PC-3 (cell line): ENCODE measurements at regions not wholly inside any gene's neighbourhood (a gene's known extent, or its start where the extent isn't known, plus 50 kb on each side); places are given as distances from the start of the nearest gene placed in this dataset.

ENCODE experiments used
- ATAC-seq: fragments of 200-7000 bp; cut with Tn5 transposase; 2 replicates; pipeline ENCODE4 v1.9.1; 2020; ENCODE audit warnings: mild to moderate bottlenecking, moderate library complexity
- BruUV-seq: library from RNA; stranded (reverse); fragments of 400-500 nt; replicated peaks from 2 replicates; lab custom pipeline; 2021; lab: Mats Ljungman, UMichigan
- CTCF ChIA-PET: fragments of 300-600 bp; sonication (Branson Sonifier 250); formaldehyde crosslinking; loops from one replicate; lab custom pipeline; 2022; ENCODE audit warnings: antibody characterized with exemption; lab: Charles Lee
- POLR2A ChIA-PET: fragments of 300-600 bp; sonication (Branson Sonifier 250); formaldehyde crosslinking; loops from one replicate; lab custom pipeline; 2022; ENCODE audit warnings: antibody characterized with exemption; ENCODE audit not compliant: unreplicated experiment; lab: Charles Lee
- DNase-seq: peaks from one replicate; pipeline ENCODE4 v3.0.0-alpha.2; 2015
- H2AFZ ChIP-seq: fragments of 300-600 bp; sonication (generic); 2 replicates; pipeline ENCODE4 v1.6.0; 2016; ENCODE audit warnings: antibody characterized with exemption, low read length
- H3F3A ChIP-seq: fragments of 300-600 bp; sonication (generic); one replicate; pipeline ENCODE4 v1.6.0; 2017; ENCODE audit warnings: antibody characterized with exemption, low read length, control low read depth, mild to moderate bottlenecking; ENCODE audit not compliant: unreplicated experiment
- H3K27ac ChIP-seq: fragments of 300-600 bp; sonication (generic); 2 replicates; pipeline ENCODE4 v1.5.1; 2016; ENCODE audit warnings: mild to moderate bottlenecking, low read length
- H3K27me3 ChIP-seq: fragments of 300-600 bp; sonication (generic); 2 replicates; pipeline ENCODE4 v1.6.1; 2016; ENCODE audit warnings: low read length, mixed read lengths
- H3K36me3 ChIP-seq: fragments of 300-600 bp; sonication (generic); 2 replicates; pipeline ENCODE4 v1.6.1; 2016; ENCODE audit warnings: low read depth, mixed run types, low read length, mixed read lengths
- H3K4me1 ChIP-seq: fragments of 300-600 bp; sonication (generic); 2 replicates; pipeline ENCODE4 v1.5.1; 2016; ENCODE audit warnings: low read length; ENCODE audit not compliant: insufficient read depth
- H3K4me2 ChIP-seq: fragments of 300-600 bp; sonication (generic); 2 replicates; pipeline ENCODE4 v1.6.0; 2016; ENCODE audit warnings: low read length
- H3K4me3 ChIP-seq: fragments of 300-600 bp; sonication (generic); 2 replicates; pipeline ENCODE4 v1.5.1; 2016; ENCODE audit warnings: mild to moderate bottlenecking, low read length, mixed read lengths
- H3K79me2 ChIP-seq: fragments of 300-600 bp; sonication (generic); 2 replicates; pipeline ENCODE4 v1.6.1; 2017; ENCODE audit warnings: low read length, mixed read lengths
- H3K9ac ChIP-seq: fragments of 300-600 bp; sonication (generic); 2 replicates; pipeline ENCODE4 v1.6.0; 2016; ENCODE audit warnings: mild to moderate bottlenecking, low read length
- H3K9me2 ChIP-seq: fragments of 300-600 bp; sonication (generic); replicated peaks from 2 replicates; pipeline ENCODE4 v1.6.1; 2016; ENCODE audit warnings: mixed run types, low read length, mixed read lengths
- H3K9me3 ChIP-seq: fragments of 300-600 bp; sonication (generic); 2 replicates; pipeline ENCODE4 v1.6.1; 2016; ENCODE audit warnings: low read length, mixed read lengths
- H4K20me1 ChIP-seq: fragments of 300-600 bp; sonication (generic); 2 replicates; pipeline ENCODE4 v1.6.1; 2016; ENCODE audit warnings: low read length, mixed read lengths
- EZH2 ChIP-seq: fragments of 300-600 bp; sonication (generic); IDR thresholded peaks from one replicate; pipeline ENCODE4 v1.6.1; 2017; ENCODE audit warnings: antibody characterized with exemption, mild to moderate bottlenecking, low read length; ENCODE audit not compliant: unreplicated experiment
- EZH2phosphoT487 ChIP-seq: fragments of 300-600 bp; sonication (generic); IDR thresholded peaks from 2 replicates; pipeline ENCODE4 v1.6.1; 2018; ENCODE audit warnings: mild to moderate bottlenecking, antibody characterized with exemption, low read length, borderline replicate concordance
- intact Hi-C: fragments of 100-400 bp; cut with micrococcal nuclease; formaldehyde crosslinking; loops from 2 replicates; pipeline ENCODE4 v1.9.0; 2023
- TF ChIP-seq, protein P1 (sequence below): fragments of 300-600 bp; sonication (generic); conservative IDR thresholded peaks from 2 replicates; pipeline ENCODE4 v1.5.1; 2017; ENCODE audit warnings: antibody characterized with exemption, low read depth, mild to moderate bottlenecking, low read length

DNA sequence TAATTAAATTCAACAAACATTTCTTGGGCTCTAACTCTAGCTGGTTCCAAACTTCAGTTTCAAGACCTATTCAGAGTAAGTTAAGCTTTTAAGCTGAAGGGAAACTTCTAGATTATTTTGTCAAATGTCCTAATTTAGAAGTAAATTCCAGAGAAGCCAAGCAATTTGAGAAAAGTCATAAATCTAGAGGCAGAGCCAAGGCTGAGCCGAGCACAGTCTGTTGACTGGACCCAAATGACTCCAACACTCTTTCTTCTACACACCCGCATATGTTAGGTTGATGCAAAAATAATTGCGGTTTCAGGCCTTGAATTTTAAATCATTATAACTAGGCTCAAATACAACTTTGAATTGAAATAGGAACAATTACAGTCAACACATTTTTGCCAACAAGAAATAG lies 319.7 kb downstream of the NFIB start:
- H3K9me2 ChIP-seq: no peaks in the 10 kb centered on the region
- ChIA-PET POLR2A (no interaction called here), CTCF (no interaction called here)
- H4K20me1 ChIP-seq: no peaks in the 10 kb centered on the region
- no peaks in the 10 kb centered on the region for H3K79me2 ChIP-seq
- ATAC-seq: no peak
- TF ChIP-seq EZH2phosphoT487 (no peak), EZH2 (no peak)
- TF ChIP-seq, protein P1, sequence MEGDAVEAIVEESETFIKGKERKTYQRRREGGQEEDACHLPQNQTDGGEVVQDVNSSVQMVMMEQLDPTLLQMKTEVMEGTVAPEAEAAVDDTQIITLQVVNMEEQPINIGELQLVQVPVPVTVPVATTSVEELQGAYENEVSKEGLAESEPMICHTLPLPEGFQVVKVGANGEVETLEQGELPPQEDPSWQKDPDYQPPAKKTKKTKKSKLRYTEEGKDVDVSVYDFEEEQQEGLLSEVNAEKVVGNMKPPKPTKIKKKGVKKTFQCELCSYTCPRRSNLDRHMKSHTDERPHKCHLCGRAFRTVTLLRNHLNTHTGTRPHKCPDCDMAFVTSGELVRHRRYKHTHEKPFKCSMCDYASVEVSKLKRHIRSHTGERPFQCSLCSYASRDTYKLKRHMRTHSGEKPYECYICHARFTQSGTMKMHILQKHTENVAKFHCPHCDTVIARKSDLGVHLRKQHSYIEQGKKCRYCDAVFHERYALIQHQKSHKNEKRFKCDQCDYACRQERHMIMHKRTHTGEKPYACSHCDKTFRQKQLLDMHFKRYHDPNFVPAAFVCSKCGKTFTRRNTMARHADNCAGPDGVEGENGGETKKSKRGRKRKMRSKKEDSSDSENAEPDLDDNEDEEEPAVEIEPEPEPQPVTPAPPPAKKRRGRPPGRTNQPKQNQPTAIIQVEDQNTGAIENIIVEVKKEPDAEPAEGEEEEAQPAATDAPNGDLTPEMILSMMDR: no peak
- H3K4me2 ChIP-seq: no peak overlapping the region
- no TSS peak for BruUV-seq
- H3K4me1 ChIP-seq: no peaks in the 10 kb centered on the region
- H3K36me3 ChIP-seq: no peaks in the 10 kb centered on the region
- H3K9ac ChIP-seq: no peak overlapping the region
- no peaks in the 10 kb centered on the region for H3F3A ChIP-seq
- no peak overlapping the region for H3K4me3 ChIP-seq
- intact Hi-C loops: no loop called here
- no peaks in the 10 kb centered on the region for H3K27me3 ChIP-seq
- no peaks in the 10 kb centered on the region for H3K9me3 ChIP-seq
- H2AFZ ChIP-seq: no peak overlapping the region
- no peak for DNase-seq
- H3K27ac ChIP-seq: no peak overlapping the region

DNA sequence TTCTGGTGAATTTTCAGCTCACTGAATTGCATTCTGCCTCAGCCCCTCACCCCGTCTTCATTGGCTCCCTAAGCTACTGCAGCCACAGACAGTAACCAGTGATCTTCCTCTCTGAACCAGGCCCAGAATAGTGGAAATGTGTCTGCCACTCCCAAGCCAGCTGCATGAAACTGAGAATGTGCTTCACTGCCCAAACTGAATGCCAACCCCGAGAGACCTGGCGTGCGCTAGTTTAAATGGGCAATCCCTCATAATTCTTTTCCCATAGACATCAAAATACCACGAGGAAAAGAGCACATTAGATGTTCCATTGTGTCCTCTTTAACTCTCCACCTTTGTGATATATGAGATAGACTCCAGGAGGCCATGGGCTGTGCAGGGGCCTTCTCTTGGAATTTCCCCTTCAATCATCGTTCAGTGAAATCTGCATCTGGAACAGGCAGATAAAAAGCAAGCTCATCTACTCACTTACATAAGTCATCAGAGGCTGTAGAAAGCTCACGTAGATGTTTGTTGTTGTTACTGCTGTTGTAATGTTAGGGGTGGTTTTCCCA lies 320.2 kb downstream of the NFIB start:
- TF ChIP-seq, protein P1: no peak
- intact Hi-C loops: no loop called here

GRCh38 chr9:13992138-13993088 lies 321.5 kb downstream of the NFIB start:
- no peaks in the 10 kb centered on the region for H3K79me2 ChIP-seq
- no peaks in the 10 kb centered on the region for H4K20me1 ChIP-seq
- no peaks in the 10 kb centered on the region for H3K4me1 ChIP-seq
- ChIA-PET CTCF (no interaction called here), POLR2A (no interaction called here)
- intact Hi-C loops: no loop called here
- ATAC-seq (no peak), DNase-seq (peak; percentile 18)
- no peak overlapping the region for H3K4me2 ChIP-seq
- no peak for TF ChIP-seq EZH2
- no peak for TF ChIP-seq EZH2phosphoT487
- TF ChIP-seq, protein P1: no peak
- no peaks in the 10 kb centered on the region for H3F3A ChIP-seq
- no peaks in the 10 kb centered on the region for H3K36me3 ChIP-seq
- H3K4me3 ChIP-seq: no peak overlapping the region
- H3K9me3 ChIP-seq: no peaks in the 10 kb centered on the region
- no peaks in the 10 kb centered on the region for H3K9me2 ChIP-seq
- no TSS peak for BruUV-seq
- H3K27ac ChIP-seq: no peak overlapping the region
- no peaks in the 10 kb centered on the region for H3K27me3 ChIP-seq
- H2AFZ ChIP-seq: no peak overlapping the region
- H3K9ac ChIP-seq: no peak overlapping the region

More for the DNA sequence above, 320.2 kb downstream of the NFIB start:
- Histone ChIP-seq H3K9me3 (no peaks in the 10 kb centered on the region), H3K9me2 (no peaks in the 10 kb centered on the region), H3K4me2 (no peak overlapping the region), H4K20me1 (no peaks in the 10 kb centered on the region), H3K9ac (no peak overlapping the region), H2AFZ (no peak overlapping the region), H3K27ac (no peak overlapping the region), H3K79me2 (no peaks in the 10 kb centered on the region), H3F3A (no peaks in the 10 kb centered on the region), H3K4me1 (no peaks in the 10 kb centered on the region), H3K27me3 (no peaks in the 10 kb centered on the region), H3K36me3 (no peaks in the 10 kb centered on the region), H3K4me3 (no peak overlapping the region)
- POLR2A ChIA-PET: no interaction called here
- DNase-seq: no peak
- no peak for ATAC-seq
- BruUV-seq: no TSS peak
- CTCF ChIA-PET: no interaction called here
